ENCODE measurements at regions not wholly inside any gene's neighbourhood (a gene's known extent, or its start where the extent isn't known, plus 50 kb on each side); places are given as distances from the start of the nearest gene placed in this dataset.

- Histone ChIP-seq H3K27me3 (no peaks in the 10 kb centered on the region), H3K36me3 (no peaks in the 10 kb centered on the region), H3K4me1 (no peaks in the 10 kb centered on the region), H3K9me3 (no peaks in the 10 kb centered on the region), H3K27ac (no peak overlapping the region), H3K4me3 (no peak overlapping the region)
- no peak for DNase-seq (ENCODE audit: low spot score in 2 of 2)
- TF ChIP-seq POLR2A (IDR thresholded peaks at IDR 0.05) = no peak
- TF ChIP-seq EP300 (IDR thresholded peaks at IDR 0.05) = no peak
- no peak for TF ChIP-seq CTCF (IDR thresholded peaks at IDR 0.05)
Measured at GRCh38 chr2:167401309-167401708, 513.0 kb downstream of the XIRP2 start.

- H3K4me3 ChIP-seq = no peak overlapping the region
- no peaks in the 10 kb centered on the region for H3K36me3 ChIP-seq
- DNase-seq (ENCODE audit: low spot score in 2 of 2) = no peak
- H3K27me3 ChIP-seq = no peaks in the 10 kb centered on the region
- no peak overlapping the region for H3K27ac ChIP-seq
- no peaks in the 10 kb centered on the region for H3K9me3 ChIP-seq
- TF ChIP-seq POLR2A (IDR thresholded peaks at IDR 0.05) (no peak), CTCF (IDR thresholded peaks at IDR 0.05) (no peak), EP300 (IDR thresholded peaks at IDR 0.05) (no peak)
- no peaks in the 10 kb centered on the region for H3K4me1 ChIP-seq
- WGBS, 2 donors = 77 to 86% methylated on average over 2 of the region's 2 CpGs
Measured at GRCh38 chr2:167400546-167400945, 512.3 kb downstream of the XIRP2 start.

GRCh38 chr2:167398873-167399272, 510.6 kb downstream of the XIRP2 start:
- H3K27me3 ChIP-seq = no peaks in the 10 kb centered on the region
- TF ChIP-seq CTCF (IDR thresholded peaks at IDR 0.05) = no peak
- no peak for TF ChIP-seq POLR2A (IDR thresholded peaks at IDR 0.05)
- TF ChIP-seq EP300 (IDR thresholded peaks at IDR 0.05) = no peak
- H3K4me3 ChIP-seq = no peak overlapping the region
- 90 to 93% methylated on average over 3 of the region's 3 CpGs for WGBS, 2 donors
- no peaks in the 10 kb centered on the region for H3K9me3 ChIP-seq
- H3K4me1 ChIP-seq = no peaks in the 10 kb centered on the region
- no peak for DNase-seq (ENCODE audit: low spot score in 2 of 2)
- H3K36me3 ChIP-seq = no peaks in the 10 kb centered on the region
- H3K27ac ChIP-seq = no peak overlapping the region

DNA sequence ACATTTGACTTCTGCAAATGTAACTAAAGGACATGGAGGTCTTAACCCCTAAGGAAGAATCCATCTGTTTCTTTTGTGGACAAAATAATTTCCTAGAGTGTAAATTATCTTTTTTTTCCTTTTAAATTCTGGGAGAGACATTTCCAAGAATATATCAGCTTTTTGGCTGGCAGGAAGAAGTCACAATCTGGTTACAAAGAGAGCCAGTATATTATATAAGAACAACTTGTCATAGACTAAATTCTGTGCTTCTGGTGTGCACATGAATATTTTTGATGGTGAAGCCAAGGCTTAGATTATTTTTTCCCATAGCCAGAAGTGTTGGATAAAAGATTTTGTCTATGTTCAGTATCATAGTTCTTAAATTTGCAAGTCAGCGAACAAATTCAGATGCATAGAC, 500.6 kb downstream of the XIRP2 start:
- H3K9me3 ChIP-seq = no peaks in the 10 kb centered on the region
- no peak overlapping the region for H3K27ac ChIP-seq
- no peak overlapping the region for H3K4me3 ChIP-seq
- WGBS, 2 donors = 94 to 97% methylated on average over 1 of the region's 1 CpG
- DNase-seq (ENCODE audit: low spot score in 2 of 2) = no peak
- no peaks in the 10 kb centered on the region for H3K36me3 ChIP-seq
- H3K4me1 ChIP-seq = no peaks in the 10 kb centered on the region
- TF ChIP-seq CTCF (IDR thresholded peaks at IDR 0.05) (no peak), EP300 (IDR thresholded peaks at IDR 0.05) (no peak), POLR2A (IDR thresholded peaks at IDR 0.05) (no peak)
- no peaks in the 10 kb centered on the region for H3K27me3 ChIP-seq

- Histone ChIP-seq H3K9me3 (no peaks in the 10 kb centered on the region), H3K36me3 (no peaks in the 10 kb centered on the region), H3K27ac (no peak overlapping the region), H3K27me3 (no peaks in the 10 kb centered on the region), H3K4me3 (no peak overlapping the region), H3K4me1 (no peaks in the 10 kb centered on the region)
- no peak for DNase-seq (ENCODE audit: low spot score in 2 of 2)
- TF ChIP-seq EP300 (IDR thresholded peaks at IDR 0.05) = no peak
- TF ChIP-seq CTCF (IDR thresholded peaks at IDR 0.05) = no peak
- no peak for TF ChIP-seq POLR2A (IDR thresholded peaks at IDR 0.05)
- 74% methylated on average over 2 of the region's 2 CpGs for WGBS, 2 donors
Measured at GRCh38 chr2:167388497-167388896, 500.2 kb downstream of the XIRP2 start.
